ENCODE measurements at regions not wholly inside any gene's neighbourhood (a gene's known extent, or its start where the extent isn't known, plus 50 kb on each side); places are given as distances from the start of the nearest gene placed in this dataset.

DNA sequence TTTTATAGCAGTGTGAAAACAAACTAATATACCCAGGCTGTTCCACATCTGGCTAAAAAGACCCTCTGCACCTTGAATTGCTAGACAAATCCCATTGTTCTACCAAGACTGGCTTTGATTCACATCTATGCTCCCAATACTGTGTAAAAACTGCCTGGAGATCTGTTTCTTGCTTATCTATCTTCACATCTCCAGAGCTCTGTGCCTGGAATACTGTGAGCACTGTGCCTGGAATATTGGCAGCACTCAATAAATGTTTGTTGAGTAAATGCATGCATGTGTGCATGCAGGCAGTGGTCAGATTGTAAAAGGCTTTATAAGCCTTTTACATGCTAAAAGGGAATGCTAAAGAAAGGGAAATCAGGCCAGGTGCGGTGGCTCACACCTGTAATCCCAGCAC lies 75.5 kb upstream of the APP start:
- TF ChIP-seq, protein P1, sequence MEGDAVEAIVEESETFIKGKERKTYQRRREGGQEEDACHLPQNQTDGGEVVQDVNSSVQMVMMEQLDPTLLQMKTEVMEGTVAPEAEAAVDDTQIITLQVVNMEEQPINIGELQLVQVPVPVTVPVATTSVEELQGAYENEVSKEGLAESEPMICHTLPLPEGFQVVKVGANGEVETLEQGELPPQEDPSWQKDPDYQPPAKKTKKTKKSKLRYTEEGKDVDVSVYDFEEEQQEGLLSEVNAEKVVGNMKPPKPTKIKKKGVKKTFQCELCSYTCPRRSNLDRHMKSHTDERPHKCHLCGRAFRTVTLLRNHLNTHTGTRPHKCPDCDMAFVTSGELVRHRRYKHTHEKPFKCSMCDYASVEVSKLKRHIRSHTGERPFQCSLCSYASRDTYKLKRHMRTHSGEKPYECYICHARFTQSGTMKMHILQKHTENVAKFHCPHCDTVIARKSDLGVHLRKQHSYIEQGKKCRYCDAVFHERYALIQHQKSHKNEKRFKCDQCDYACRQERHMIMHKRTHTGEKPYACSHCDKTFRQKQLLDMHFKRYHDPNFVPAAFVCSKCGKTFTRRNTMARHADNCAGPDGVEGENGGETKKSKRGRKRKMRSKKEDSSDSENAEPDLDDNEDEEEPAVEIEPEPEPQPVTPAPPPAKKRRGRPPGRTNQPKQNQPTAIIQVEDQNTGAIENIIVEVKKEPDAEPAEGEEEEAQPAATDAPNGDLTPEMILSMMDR (conservative IDR thresholded peaks at IDR 0.05 in 1 of 2, IDR thresholded peaks at IDR 0.05 in 1 of 2; ENCODE audit: extremely low read depth in 1 of 2, insufficient read depth in 1 of 2, low read depth in 1 of 2, low read length in 2 of 2): no peak
- TF ChIP-seq EZH2 (IDR thresholded peaks at IDR 0.05; ENCODE audit: borderline replicate concordance, low read length): no peak
